Psoas muscle (tissue), 7 donors: ENCODE measurements at regions not wholly inside any gene's neighbourhood (a gene's known extent, or its start where the extent isn't known, plus 50 kb on each side); places are given as distances from the start of the nearest gene placed in this dataset.

Source experiments
- ATAC-seq, 4 donors: fragments of 200-7000 bp; cut with Tn5 transposase; one replicate each; pipeline ENCODE4 v1.9.1; 2020; ENCODE audit warnings: moderate library complexity in 3 of 4, mild to moderate bottlenecking in 2 of 4
- DNase-seq, 2 donors: peaks; one replicate each; pipeline ENCODE4 v3.0.0-alpha.2; 2020
- H3K27ac ChIP-seq: fragments of 200-600 bp; one replicate; pipeline ENCODE4 v1.8.0; 2022
- H3K27me3 ChIP-seq, 3 donors: fragments of 200-600 bp in 1 of 3; one replicate each; pipeline versions ENCODE4 v1.6.1 to v1.8.0; 2013 to 2022; ENCODE audit warnings: low read length in 2 of 3, mild to moderate bottlenecking in 2 of 3, moderate library complexity in 1 of 3; ENCODE audit not compliant: insufficient read depth in 3 of 3
- H3K36me3 ChIP-seq, 2 donors: fragments of 200-600 bp in 1 of 2; one replicate each; pipeline versions ENCODE4 v1.6.1 to v1.8.0; 2013 to 2022; ENCODE audit warnings: low read depth in 1 of 2, mild to moderate bottlenecking in 1 of 2, moderate library complexity in 1 of 2; ENCODE audit not compliant: insufficient read depth in 1 of 2
- H3K4me1 ChIP-seq: fragments of 200-600 bp; one replicate; pipeline ENCODE4 v1.8.0; 2022
- H3K4me3 ChIP-seq: fragments of 200-600 bp; one replicate; pipeline ENCODE4 v1.8.0; 2022; ENCODE audit warnings: mild to moderate bottlenecking
- H3K9me3 ChIP-seq: fragments of 200-600 bp; one replicate; pipeline ENCODE4 v1.8.0; 2022
- CTCF ChIP-seq: fragments of 200-600 bp; IDR thresholded peaks from one replicate; pipeline ENCODE4 v1.8.0; 2022; ENCODE audit warnings: antibody characterized with exemption
- WGBS, 3 donors: extraction: QIAGEN DNeasy Blood & Tissue Kit; methylation state at CpG; one replicate each; pipeline versions ENCODE4 v1.1.6 to v1.1.7; 2013; 5-methylcytosine and 5-hydroxymethylcytosine counted together
- intact Hi-C, 2 donors: fragments of 100-400 bp; cut with DNase I; formaldehyde crosslinking; loops; one replicate each; pipeline versions ENCODE4 v1.11.0 to v1.14.2; 2022
- donor health status: healthy with polysubstance abuse.
- donor health status: DM: no; HTN: no; CAD: no; lungs with moderate emphysema.
- donor health status: Bipolar disorder and iron deficiency.
- donor health status: healthy.
- donor health status: DM: yes; HTN: yes; CAD: no.
- donor health status: DM: no; HTN: no; CAD: no.
- donor health status: DM: yes; HTN: yes; CAD: no.

- Histone ChIP-seq H3K27ac (no peak overlapping the region), H3K4me1 (no peaks in the 10 kb centered on the region), H3K9me3 (no peaks in the 10 kb centered on the region), H3K27me3 (no peaks in the 10 kb centered on the region), H3K36me3 (no peaks in the 10 kb centered on the region), H3K4me3 (no peak overlapping the region)
- intact Hi-C loops, result no loop called here
- no peak for TF ChIP-seq CTCF
- 79 to 83% (median 81%) methylated on average over 3 of the region's 3 CpGs for WGBS, 3 donors
- no peak for DNase-seq
- no peak for ATAC-seq
Observed at GRCh38 chr2:82256288-82256687, 1951.7 kb upstream of the LRRTM1 start.

GRCh38 chr2:82254728-82255127 is 1950.2 kb upstream of the LRRTM1 start:
- H3K36me3 ChIP-seq, result no peaks in the 10 kb centered on the region
- TF ChIP-seq CTCF, result no peak
- ATAC-seq (no peak), DNase-seq (no peak)
- H3K4me1 ChIP-seq, result no peaks in the 10 kb centered on the region
- intact Hi-C loops, result no loop called here
- no peak overlapping the region for H3K27ac ChIP-seq
- no peaks in the 10 kb centered on the region for H3K27me3 ChIP-seq
- H3K9me3 ChIP-seq, result no peaks in the 10 kb centered on the region
- H3K4me3 ChIP-seq, result no peak overlapping the region

- Histone ChIP-seq H3K4me1 (no peaks in the 10 kb centered on the region), H3K36me3 (no peaks in the 10 kb centered on the region), H3K27ac (no peak overlapping the region), H3K4me3 (no peak overlapping the region), H3K9me3 (no peaks in the 10 kb centered on the region), H3K27me3 (no peaks in the 10 kb centered on the region)
- intact Hi-C loops, result no loop called here
- no peak for ATAC-seq
- no peak for TF ChIP-seq CTCF
- 77 to 83% (median 82%) methylated on average over 1 of the region's 1 CpG for WGBS, 3 donors
- DNase-seq, result no peak
Observed at GRCh38 chr2:82246220-82246775, 1941.7 kb upstream of the LRRTM1 start.

GRCh38 chr2:82239176-82239575 is 1934.6 kb upstream of the LRRTM1 start:
- Histone ChIP-seq H3K4me1 (no peaks in the 10 kb centered on the region), H3K27ac (no peak overlapping the region), H3K36me3 (no peaks in the 10 kb centered on the region), H3K4me3 (no peak overlapping the region), H3K27me3 (no peaks in the 10 kb centered on the region), H3K9me3 (no peaks in the 10 kb centered on the region)
- 47 to 59% (median 49%) methylated on average over 2 of the region's 2 CpGs for WGBS, 3 donors
- intact Hi-C loops, result no loop called here
- DNase-seq (no peak), ATAC-seq (no peak)
- TF ChIP-seq CTCF, result no peak

- Histone ChIP-seq H3K9me3 (no peaks in the 10 kb centered on the region), H3K4me1 (no peaks in the 10 kb centered on the region), H3K27ac (no peak overlapping the region), H3K27me3 (no peaks in the 10 kb centered on the region), H3K4me3 (no peak overlapping the region), H3K36me3 (no peaks in the 10 kb centered on the region)
- no peak for ATAC-seq
- intact Hi-C loops, result no loop called here
- no peak for TF ChIP-seq CTCF
- DNase-seq, result no peak
Observed at GRCh38 chr2:82237994-82238662, 1933.6 kb upstream of the LRRTM1 start.
